Vagina (tissue), 2 donors: ENCODE measurements at regions not wholly inside any gene's neighbourhood (a gene's known extent, or its start where the extent isn't known, plus 50 kb on each side); places are given as distances from the start of the nearest gene placed in this dataset.

Experiments
- DNase-seq, 2 donors: peaks; one replicate each; pipeline ENCODE4 v3.0.0-alpha.2; 2017; ENCODE audit errors: extremely low spot score in 2 of 2
- H3K27ac ChIP-seq: fragments of 200-600 bp; sonication (generic); one replicate; pipeline ENCODE4 v1.5.1; 2019
- H3K27me3 ChIP-seq: fragments of 200-600 bp; sonication (generic); one replicate; pipeline ENCODE4 v1.5.1; 2019
- H3K36me3 ChIP-seq, 2 donors: fragments of 200-600 bp; sonication (generic); one replicate each; pipeline ENCODE4 v1.5.1; 2017 to 2019
- H3K4me1 ChIP-seq: fragments of 200-600 bp; sonication (generic); one replicate; pipeline ENCODE4 v1.5.1; 2019
- H3K4me3 ChIP-seq, 2 donors: fragments of 200-600 bp; sonication (generic); 1 replicate in 1 of 2; 2 replicates in 1 of 2; pipeline ENCODE4 v1.5.1; 2016 to 2019
- H3K9me3 ChIP-seq: fragments of 200-600 bp; sonication (generic); one replicate; pipeline ENCODE4 v1.5.1; 2019
- CTCF ChIP-seq, 3 experiments: fragments of 450-650 bp in 2 of 3; fragments of 200-600 bp in 1 of 3; sonication (generic) in 1 of 3; IDR thresholded peaks; one replicate each; pipeline ENCODE4 v1.5.1; 2017 to 2019; ENCODE audit warnings: antibody characterized with exemption in 3 of 3, mild to moderate bottlenecking in 2 of 3, moderate library complexity in 2 of 3
- POLR2A ChIP-seq, 2 donors: fragments of 450-650 bp; IDR thresholded peaks; one replicate each; pipeline ENCODE4 v1.6.1; 2017; ENCODE audit warnings: antibody characterized with exemption in 2 of 2, mild to moderate bottlenecking in 2 of 2, moderate library complexity in 2 of 2
- POLR2AphosphoS5 ChIP-seq, 2 donors: sonication (generic); formaldehyde crosslinking; IDR thresholded peaks; one replicate each; pipeline ENCODE4 v1.9.0; 2017; ENCODE audit warnings: antibody characterized with exemption in 2 of 2, mild to moderate bottlenecking in 2 of 2, low read depth in 1 of 2; ENCODE audit not compliant: insufficient read depth in 1 of 2
- intact Hi-C: fragments of 100-400 bp; cut with DNase I; formaldehyde crosslinking; loops from one replicate; pipeline ENCODE4 v1.15.1; 2023

- Histone ChIP-seq H3K36me3 (no peaks in the 10 kb centered on the region), H3K27me3 (no peaks in the 10 kb centered on the region), H3K27ac (no peak overlapping the region), H3K4me3 (no peak overlapping the region), H3K4me1 (no peaks in the 10 kb centered on the region), H3K9me3 (no peaks in the 10 kb centered on the region)
- intact Hi-C loops = no loop called here
- TF ChIP-seq POLR2AphosphoS5 (IDR thresholded peaks at IDR 0.05; ENCODE audit: insufficient read depth in 1 of 2, low read depth in 1 of 2) (no peak), CTCF (IDR thresholded peaks at IDR 0.05) (no peak), POLR2A (IDR thresholded peaks at IDR 0.05) (no peak)
- no peak for DNase-seq
These were observed 247.1 kb upstream of the ARPP21 start for GRCh38 chr3:35392187-35392586.

- H3K36me3 ChIP-seq = no peaks in the 10 kb centered on the region
- no peak overlapping the region for H3K4me3 ChIP-seq
- intact Hi-C loops = no loop called here
- no peaks in the 10 kb centered on the region for H3K27me3 ChIP-seq
- H3K9me3 ChIP-seq = no peaks in the 10 kb centered on the region
- H3K27ac ChIP-seq = no peak overlapping the region
- DNase-seq = no peak
- no peaks in the 10 kb centered on the region for H3K4me1 ChIP-seq
- TF ChIP-seq POLR2AphosphoS5 (IDR thresholded peaks at IDR 0.05; ENCODE audit: insufficient read depth in 1 of 2, low read depth in 1 of 2) (no peak), POLR2A (IDR thresholded peaks at IDR 0.05) (no peak), CTCF (IDR thresholded peaks at IDR 0.05) (no peak)
These were observed 245.2 kb upstream of the ARPP21 start for GRCh38 chr3:35393901-35394799.

- H3K36me3 ChIP-seq = no peaks in the 10 kb centered on the region
These were observed 244.4 kb upstream of the ARPP21 start for GRCh38 chr3:35394905-35395304.

GRCh38 chr3:35401671-35402070 lies 237.7 kb upstream of the ARPP21 start:
- H3K4me3 ChIP-seq = no peak overlapping the region
- no peak for TF ChIP-seq POLR2A (IDR thresholded peaks at IDR 0.05)
- TF ChIP-seq POLR2AphosphoS5 (IDR thresholded peaks at IDR 0.05; ENCODE audit: insufficient read depth in 1 of 2, low read depth in 1 of 2) = no peak
- TF ChIP-seq CTCF (IDR thresholded peaks at IDR 0.05) = no peak
- H3K27ac ChIP-seq = no peak overlapping the region
- H3K36me3 ChIP-seq = no peaks in the 10 kb centered on the region
- no peaks in the 10 kb centered on the region for H3K27me3 ChIP-seq
- H3K9me3 ChIP-seq = no peaks in the 10 kb centered on the region
- no peak for DNase-seq
- H3K4me1 ChIP-seq = no peaks in the 10 kb centered on the region
- intact Hi-C loops = no loop called here

More at GRCh38 chr3:35394905-35395304, 244.4 kb upstream of the ARPP21 start:
- no peak overlapping the region for H3K4me3 ChIP-seq
- no peaks in the 10 kb centered on the region for H3K4me1 ChIP-seq
- H3K9me3 ChIP-seq = no peaks in the 10 kb centered on the region
- no peak for TF ChIP-seq POLR2A (IDR thresholded peaks at IDR 0.05)
- TF ChIP-seq CTCF (IDR thresholded peaks at IDR 0.05) = no peak
- TF ChIP-seq POLR2AphosphoS5 (IDR thresholded peaks at IDR 0.05; ENCODE audit: insufficient read depth in 1 of 2, low read depth in 1 of 2) = no peak
- no peaks in the 10 kb centered on the region for H3K27me3 ChIP-seq
- DNase-seq = no peak
- no peak overlapping the region for H3K27ac ChIP-seq
- intact Hi-C loops = no loop called here

- Histone ChIP-seq H3K4me3 (no peak overlapping the region), H3K36me3 (no peaks in the 10 kb centered on the region), H3K9me3 (no peaks in the 10 kb centered on the region), H3K27ac (no peak overlapping the region), H3K4me1 (no peaks in the 10 kb centered on the region), H3K27me3 (no peaks in the 10 kb centered on the region)
- DNase-seq = no peak
- intact Hi-C loops = no loop called here
- TF ChIP-seq POLR2AphosphoS5 (IDR thresholded peaks at IDR 0.05; ENCODE audit: insufficient read depth in 1 of 2, low read depth in 1 of 2) = no peak
- TF ChIP-seq POLR2A (IDR thresholded peaks at IDR 0.05) = no peak
- no peak for TF ChIP-seq CTCF (IDR thresholded peaks at IDR 0.05)
These were observed 234.8 kb upstream of the ARPP21 start for GRCh38 chr3:35404571-35404970.
